ENCODE measurements at regions not wholly inside any gene's neighbourhood (a gene's known extent, or its start where the extent isn't known, plus 50 kb on each side); places are given as distances from the start of the nearest gene placed in this dataset.

DNA sequence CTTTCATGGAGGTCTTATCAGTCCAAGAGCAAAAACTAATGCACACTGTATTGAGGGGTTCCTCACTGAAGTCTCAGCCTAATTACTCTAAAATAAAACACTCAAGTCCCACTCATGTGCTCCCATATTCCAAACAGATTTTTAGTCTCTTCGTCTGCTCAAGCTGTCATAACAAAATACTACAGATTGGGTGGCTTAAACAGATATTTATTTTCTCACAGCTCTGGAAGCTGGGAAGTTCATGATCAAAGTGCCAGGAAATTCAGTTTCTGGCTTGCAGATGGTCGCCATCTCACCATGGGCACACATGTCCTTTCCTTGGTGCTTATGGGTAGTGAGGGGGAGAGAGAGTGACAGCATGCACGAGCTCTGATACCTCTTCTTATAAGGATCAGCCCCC, 147.5 kb downstream of the ANXA2 start:
- TF ChIP-seq, protein P1, sequence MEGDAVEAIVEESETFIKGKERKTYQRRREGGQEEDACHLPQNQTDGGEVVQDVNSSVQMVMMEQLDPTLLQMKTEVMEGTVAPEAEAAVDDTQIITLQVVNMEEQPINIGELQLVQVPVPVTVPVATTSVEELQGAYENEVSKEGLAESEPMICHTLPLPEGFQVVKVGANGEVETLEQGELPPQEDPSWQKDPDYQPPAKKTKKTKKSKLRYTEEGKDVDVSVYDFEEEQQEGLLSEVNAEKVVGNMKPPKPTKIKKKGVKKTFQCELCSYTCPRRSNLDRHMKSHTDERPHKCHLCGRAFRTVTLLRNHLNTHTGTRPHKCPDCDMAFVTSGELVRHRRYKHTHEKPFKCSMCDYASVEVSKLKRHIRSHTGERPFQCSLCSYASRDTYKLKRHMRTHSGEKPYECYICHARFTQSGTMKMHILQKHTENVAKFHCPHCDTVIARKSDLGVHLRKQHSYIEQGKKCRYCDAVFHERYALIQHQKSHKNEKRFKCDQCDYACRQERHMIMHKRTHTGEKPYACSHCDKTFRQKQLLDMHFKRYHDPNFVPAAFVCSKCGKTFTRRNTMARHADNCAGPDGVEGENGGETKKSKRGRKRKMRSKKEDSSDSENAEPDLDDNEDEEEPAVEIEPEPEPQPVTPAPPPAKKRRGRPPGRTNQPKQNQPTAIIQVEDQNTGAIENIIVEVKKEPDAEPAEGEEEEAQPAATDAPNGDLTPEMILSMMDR (IDR thresholded peaks at IDR 0.05; ENCODE audit: low read length) = no peak
- no peak for TF ChIP-seq EZH2phosphoT487 (IDR thresholded peaks at IDR 0.05; ENCODE audit: low read length)
- TF ChIP-seq EZH2 (optimal IDR thresholded peaks at IDR 0.05; ENCODE audit: low read depth, low read length) = no peak

All from MM.1S (cell line).